HepG2 (cell line): ENCODE measurements at regions not wholly inside any gene's neighbourhood (a gene's known extent, or its start where the extent isn't known, plus 50 kb on each side); places are given as distances from the start of the nearest gene placed in this dataset.

ENCODE experiments used
- ATAC-seq: fragments of 200-7000 bp; cut with Tn5 transposase; 3 replicates; pipeline ENCODE4 v1.9.1; 2020; ENCODE audit warnings: mild to moderate bottlenecking, moderate library complexity
- BruUV-seq: library from RNA; stranded (reverse); fragments of 400-500 nt; replicated peaks from 2 replicates; lab custom pipeline; 2021; lab: Mats Ljungman, UMichigan
- CTCF ChIA-PET: fragments of 300-600 bp; formaldehyde crosslinking; extraction: SDS; loops from one replicate; lab custom pipeline; 2021; ENCODE audit warnings: low total read pairs, inconsistent platforms, low intra/inter-chr PET ratio; lab: Yijun Ruan, JAX
- POLR2A ChIA-PET: fragments of 350-600 bp; sonication (Branson Sonifier 250); formaldehyde crosslinking; loops from one replicate; lab custom pipeline; 2020; ENCODE audit warnings: antibody characterized with exemption, inconsistent platforms; lab: Yijun Ruan, JAX
- DNase-seq: peaks from one replicate; pipeline ENCODE4 v3.0.0-alpha.2; 2015; ENCODE audit warnings: low spot score
- FAIRE-seq: peaks from 3 replicates; lab custom pipeline; 2011; peaks lifted over from hg19 to GRCh38; lab: Jason Lieb, UNC
- H2AFZ ChIP-seq: one replicate; pipeline ENCODE4 v1.6.1; 2011; ENCODE audit warnings: low read length, inconsistent platforms
- H3K27ac ChIP-seq: fragments of 300-600 bp; 3 replicates; pipeline ENCODE4 v1.8.0; 2011; ENCODE audit warnings: mixed run types, mild to moderate bottlenecking, mixed read lengths, low read length, inconsistent platforms; ENCODE audit not compliant: insufficient read depth; ENCODE audit errors: extremely low read length
- H3K27me3 ChIP-seq, 2 experiments: fragments of 200-600 bp in 1 of 2; 2 replicates in 1 of 2; 3 replicates in 1 of 2; pipeline versions ENCODE4 v1.6.0 to v1.8.0; 2011; ENCODE audit warnings: low read length in 2 of 2, mild to moderate bottlenecking in 2 of 2, moderate library complexity in 2 of 2, inconsistent platforms in 1 of 2; ENCODE audit not compliant: insufficient read depth in 2 of 2, control insufficient read depth in 1 of 2
- H3K36me3 ChIP-seq, 2 experiments: fragments of 200-600 bp in 1 of 2; replicated peaks in 1 of 2; 2 replicates in 1 of 2; 3 replicates in 1 of 2; pipeline versions ENCODE4 v1.5.1 to v1.8.0; 2011; ENCODE audit warnings: low read length in 2 of 2, inconsistent platforms in 1 of 2; ENCODE audit not compliant: insufficient read depth in 2 of 2, control insufficient read depth in 1 of 2
- H3K4me1 ChIP-seq: 2 replicates; pipeline ENCODE4 v1.5.1; 2012; ENCODE audit warnings: low read length, inconsistent platforms; ENCODE audit not compliant: insufficient read depth
- H3K4me2 ChIP-seq: 2 replicates; pipeline ENCODE4 v1.6.0; 2011; ENCODE audit warnings: low read depth, low read length, inconsistent platforms
- H3K4me3 ChIP-seq, 3 experiments: fragments of 200-600 bp in 1 of 3; sonication (generic), shearing (Covaris generic) in 1 of 3; replicated peaks in 1 of 3; 2 replicates each; pipeline ENCODE4 v1.5.1; 2011 to 2016; ENCODE audit warnings: low read length in 3 of 3, inconsistent platforms in 2 of 3, low read depth in 2 of 3, mild to moderate bottlenecking in 2 of 3, control low read depth in 1 of 3, mixed read lengths in 1 of 3; ENCODE audit not compliant: insufficient read depth in 1 of 3
- H3K79me2 ChIP-seq: one replicate; pipeline ENCODE4 v1.6.1; 2011; ENCODE audit warnings: low read length, inconsistent platforms; ENCODE audit not compliant: insufficient read depth
- H3K9ac ChIP-seq: 2 replicates; pipeline ENCODE4 v1.6.0; 2011; ENCODE audit warnings: mild to moderate bottlenecking, low read depth, low read length, inconsistent platforms; ENCODE audit not compliant: insufficient read depth
- H3K9me3 ChIP-seq: 2 replicates; pipeline ENCODE4 v1.5.1; 2012; ENCODE audit warnings: mild to moderate bottlenecking, low read length
- H4K20me1 ChIP-seq: 2 replicates; pipeline ENCODE4 v1.6.0; 2011; ENCODE audit warnings: inconsistent platforms, mild to moderate bottlenecking, low read length, moderate library complexity; ENCODE audit not compliant: insufficient read depth
- CBX1 ChIP-seq: IDR thresholded peaks from one replicate; pipeline ENCODE4 v1.6.1; 2016; ENCODE audit warnings: antibody characterized with exemption, low read depth
- FOXA3 ChIP-seq: IDR thresholded peaks from 2 replicates; pipeline ENCODE4 v1.6.1; 2016; ENCODE audit warnings: missing genetic modification reagents, missing compliant biosample characterization
- GMEB1 ChIP-seq: sonication (generic); formaldehyde crosslinking; IDR thresholded peaks from 2 replicates; pipeline ENCODE4 v1.5.1; 2020; ENCODE audit warnings: missing genetic modification reagents, mild to moderate bottlenecking, borderline replicate concordance
- HIC2 ChIP-seq: sonication (generic); formaldehyde crosslinking; IDR thresholded peaks from 2 replicates; pipeline ENCODE4 v1.9.0; 2022; ENCODE audit warnings: low read depth, missing genetic modification reagents
- MLX ChIP-seq: IDR thresholded peaks from 2 replicates; pipeline ENCODE4 v1.6.1; 2016
- NCOA2 ChIP-seq: sonication (generic); formaldehyde crosslinking; IDR thresholded peaks from 2 replicates; pipeline ENCODE4 v1.8.0; 2022; ENCODE audit warnings: inconsistent platforms
- NCOA5 ChIP-seq: sonication (generic); formaldehyde crosslinking; IDR thresholded peaks from 2 replicates; pipeline ENCODE4 v1.4.0; 2020; ENCODE audit warnings: missing genetic modification reagents
- NCOR1 ChIP-seq: fragments of 200-600 bp; sonication (generic); IDR thresholded peaks from 2 replicates; pipeline ENCODE4 v1.7.0; 2017; ENCODE audit warnings: antibody characterized with exemption, low read length, borderline replicate concordance
- SPEN ChIP-seq: sonication (generic); formaldehyde crosslinking; IDR thresholded peaks from 2 replicates; pipeline ENCODE4 v1.5.1; 2020; ENCODE audit warnings: low read depth, mild to moderate bottlenecking, missing genetic modification reagents
- SRSF4 ChIP-seq: fragments of 200-400 bp; formaldehyde crosslinking; IDR thresholded peaks from one replicate; pipeline ENCODE4 v1.6.1; 2018; ENCODE audit warnings: mild to moderate bottlenecking, low read depth, low read length, moderate library complexity; ENCODE audit not compliant: poor library complexity, severe bottlenecking
- ZNF18 ChIP-seq: sonication (generic); formaldehyde crosslinking; IDR thresholded peaks from 2 replicates; pipeline ENCODE4 v1.8.0; 2022; ENCODE audit warnings: mild to moderate bottlenecking, missing genetic modification reagents; ENCODE audit not compliant: insufficient replicate concordance
- ZNF891 ChIP-seq: sonication (generic); formaldehyde crosslinking; IDR thresholded peaks from 2 replicates; pipeline ENCODE4 v1.5.0; 2020; ENCODE audit warnings: mild to moderate bottlenecking, missing genetic modification reagents
- WGBS: methylation state at CpG from one replicate; pipeline ENCODE4 v1.1.6; 2017; ENCODE audit warnings: low lambda C conversion rate; 5-methylcytosine and 5-hydroxymethylcytosine counted together
- in situ Hi-C: cut with HindIII; loops from 2 replicates; pipeline ENCODE4 v1.10.0; 2017; ENCODE audit warnings: low pct_unique_long_range_greater_than_20kb; ENCODE audit not compliant: extremely low pct_ligation_motif_present
- intact Hi-C: fragments of 100-400 bp; cut with micrococcal nuclease; formaldehyde crosslinking; loops from one replicate; pipeline ENCODE4 v1.10.0; 2022; ENCODE audit not compliant: unreplicated experiment

GRCh38 chr6:128763599-128764300 lies 119.2 kb upstream of the LAMA2 start:
- H3K4me2 ChIP-seq = no peak overlapping the region
- ATAC-seq (no peak), DNase-seq (no peak), FAIRE-seq (no peak)
- BruUV-seq = no TSS peak
- no peaks in the 10 kb centered on the region; a peak in 1 of 5 replicates for H3K27me3 ChIP-seq
- H4K20me1 ChIP-seq = no peaks in the 10 kb centered on the region
- H3K4me3 ChIP-seq = no peak overlapping the region
- no peaks in the 10 kb centered on the region for H3K4me1 ChIP-seq
- no peak overlapping the region for H3K9ac ChIP-seq
- H3K9me3 ChIP-seq = 0 out of 2 replicates have a peak, but pooled peaks cover 6% of the 10 kb centered on the region
- in situ Hi-C loops = no loop called here
- H3K79me2 ChIP-seq = no peaks in the 10 kb centered on the region
- WGBS = 2% methylated on average over 2 of the region's 2 CpGs
- intact Hi-C loops = no loop called here
- ChIA-PET CTCF (no interaction called here), POLR2A (no interaction called here)
- TF ChIP-seq ZNF18 (CRISPR knock-in tag) = no peak
- TF ChIP-seq FOXA3 (CRISPR knock-in tag) = no peak
- no peak for TF ChIP-seq MLX (CRISPR knock-in tag)
- TF ChIP-seq SPEN (CRISPR knock-in tag) = no peak
- no peak for TF ChIP-seq SRSF4
- no peak for TF ChIP-seq ZNF891
- no peak for TF ChIP-seq NCOA5
- TF ChIP-seq NCOA2 (CRISPR knock-in tag) = no peak
- no peak for TF ChIP-seq CBX1
- TF ChIP-seq NCOR1 = no peak
- TF ChIP-seq HIC2 = no peak
- TF ChIP-seq GMEB1 = no peak
- TF ChIP-seq, all 625 proteins: peak for 0
- Histone ChIP-seq H3K36me3 (no peaks in the 10 kb centered on the region), H3K27ac (no peak overlapping the region), H2AFZ (no peak overlapping the region)
